SK-N-MC (cell line): ENCODE measurements at regions not wholly inside any gene's neighbourhood (a gene's known extent, or its start where the extent isn't known, plus 50 kb on each side); places are given as distances from the start of the nearest gene placed in this dataset.
A peak's percentile ranks its signal among the peaks of the same experiment; 100 is the strongest.

Experiments
- DNase-seq: peaks from one replicate; pipeline ENCODE4 v3.0.0-alpha.2; 2011; ENCODE audit warnings: low read depth, low spot score
- H3K27ac ChIP-seq: fragments of 200-600 bp; sonication (generic); 2 replicates; pipeline ENCODE4 v1.5.1; 2016; ENCODE audit warnings: mixed run types
- H3K36me3 ChIP-seq: fragments of 200-600 bp; sonication (generic); 2 replicates; pipeline ENCODE4 v1.6.1; 2017; ENCODE audit warnings: antibody characterized with exemption, low read length, mixed read lengths; ENCODE audit not compliant: insufficient read depth
- H3K4me3 ChIP-seq: fragments of 200-600 bp; sonication (generic); 2 replicates; pipeline ENCODE4 v1.5.1; 2016
- H3K9ac ChIP-seq: fragments of 200-600 bp; sonication (generic); 2 replicates; pipeline ENCODE4 v1.8.0; 2017; ENCODE audit warnings: mixed run types, mixed read lengths; ENCODE audit not compliant: insufficient read length
- H3K9me3 ChIP-seq: fragments of 200-600 bp; sonication (generic); 2 replicates; pipeline ENCODE4 v1.6.1; 2017; ENCODE audit warnings: low read depth, mild to moderate bottlenecking, antibody characterized with exemption, low read length, moderate library complexity, mixed read lengths
- EZH2 ChIP-seq: fragments of 200-600 bp; sonication (generic); IDR thresholded peaks from one replicate; pipeline ENCODE4 v1.6.1; 2017; ENCODE audit warnings: antibody characterized with exemption
- FOXP2 ChIP-seq: optimal IDR thresholded peaks from 2 replicates; pipeline ENCODE3; 2011; ENCODE audit warnings: mild to moderate bottlenecking, moderate library complexity; ENCODE audit not compliant: insufficient read depth; ENCODE audit errors: extremely low read length, control extremely low read depth
- POLR2AphosphoS5 ChIP-seq: IDR thresholded peaks from 2 replicates; pipeline ENCODE4 v1.6.1; 2012; ENCODE audit warnings: mild to moderate bottlenecking, low read depth, low read length, borderline replicate concordance

DNA sequence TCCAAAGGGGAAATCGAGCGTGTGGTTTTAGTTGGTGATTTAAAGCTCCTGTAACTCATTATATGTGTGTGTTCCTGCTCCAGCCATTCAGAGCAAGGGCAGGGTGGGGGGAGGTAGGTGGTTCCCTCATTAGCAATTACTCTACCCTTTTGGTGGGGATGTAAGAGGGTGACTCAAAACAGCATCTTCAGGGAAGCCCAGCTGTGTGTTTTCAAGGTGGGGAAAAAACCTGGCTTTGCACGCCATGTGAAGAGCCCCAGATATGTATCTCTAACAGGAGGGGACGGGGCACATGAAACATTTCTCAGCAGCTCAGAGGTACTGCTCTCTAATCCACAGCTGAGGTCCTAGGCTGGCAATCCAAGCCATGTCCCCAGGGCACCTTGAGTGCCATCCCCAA, 241.3 kb upstream of the ZFHX3 start:
- no peak overlapping the region for H3K9ac ChIP-seq
- H3K36me3 ChIP-seq: no peaks in the 10 kb centered on the region
- H3K27ac ChIP-seq: no peak overlapping the region
- no peaks in the 10 kb centered on the region for H3K9me3 ChIP-seq
- no peak for DNase-seq
- no peak overlapping the region for H3K4me3 ChIP-seq
- no peak for TF ChIP-seq EZH2
- TF ChIP-seq POLR2AphosphoS5: no peak
- TF ChIP-seq FOXP2: no peak

DNA sequence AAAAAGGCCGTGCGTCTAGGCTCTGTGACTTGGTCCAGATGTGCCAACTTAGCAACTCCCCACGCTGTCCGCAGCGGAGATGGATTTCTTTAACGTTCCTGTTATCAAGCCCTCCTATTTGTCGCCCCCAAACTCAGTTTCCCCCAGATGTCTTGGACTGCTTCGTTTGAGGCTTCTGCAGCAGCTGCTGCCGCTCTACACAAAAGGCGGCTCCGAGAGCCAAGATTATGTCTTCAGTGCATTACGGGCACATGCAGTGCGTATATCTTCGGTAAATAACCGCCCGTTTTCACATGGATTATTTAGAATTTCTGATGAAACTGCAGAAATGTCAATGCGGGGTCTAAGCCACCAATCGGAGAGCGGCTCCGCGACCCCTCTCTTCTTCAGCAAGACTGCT, 240.6 kb upstream of the ZFHX3 start:
- DNase-seq: no peak

DNA sequence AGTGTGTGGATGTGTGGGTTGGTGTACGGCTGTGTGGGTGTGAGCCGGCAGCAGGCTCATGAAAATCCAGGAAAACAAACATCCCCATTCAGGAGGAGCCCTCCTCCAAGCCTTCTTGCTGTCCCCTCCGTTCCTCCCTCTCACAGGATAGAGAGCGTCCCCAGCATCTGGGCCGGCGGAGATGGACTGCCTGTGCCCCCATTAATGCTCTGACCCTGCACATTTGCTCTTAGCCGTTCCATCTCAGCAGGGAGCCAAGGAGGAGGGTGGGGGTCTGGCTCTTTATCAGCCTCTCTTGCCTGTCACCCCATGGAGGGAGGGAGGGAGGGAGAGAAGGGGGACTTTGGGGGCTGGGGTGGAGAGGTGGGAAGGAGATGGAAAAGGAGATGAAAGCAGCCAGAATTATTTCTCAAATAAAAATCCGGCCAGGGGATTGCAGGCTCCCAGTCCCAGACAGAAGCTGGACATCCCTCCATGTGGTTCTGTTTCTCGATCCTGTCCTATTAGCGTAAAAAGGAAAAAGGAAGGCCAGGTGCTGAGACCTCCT, 240.0 kb upstream of the ZFHX3 start:
- Histone ChIP-seq H3K9ac (no peak overlapping the region), H3K4me3 (no peak overlapping the region), H3K36me3 (no peaks in the 10 kb centered on the region), H3K27ac (no peak overlapping the region), H3K9me3 (no peaks in the 10 kb centered on the region)
- no peak for TF ChIP-seq FOXP2
- no peak for TF ChIP-seq POLR2AphosphoS5
- no peak for TF ChIP-seq EZH2
- DNase-seq: no peak

More for the DNA sequence above, 240.6 kb upstream of the ZFHX3 start:
- H3K4me3 ChIP-seq: no peak overlapping the region
- no peak for TF ChIP-seq FOXP2
- no peaks in the 10 kb centered on the region for H3K36me3 ChIP-seq
- no peaks in the 10 kb centered on the region for H3K9me3 ChIP-seq
- no peak overlapping the region for H3K27ac ChIP-seq
- H3K9ac ChIP-seq: no peak overlapping the region

DNA sequence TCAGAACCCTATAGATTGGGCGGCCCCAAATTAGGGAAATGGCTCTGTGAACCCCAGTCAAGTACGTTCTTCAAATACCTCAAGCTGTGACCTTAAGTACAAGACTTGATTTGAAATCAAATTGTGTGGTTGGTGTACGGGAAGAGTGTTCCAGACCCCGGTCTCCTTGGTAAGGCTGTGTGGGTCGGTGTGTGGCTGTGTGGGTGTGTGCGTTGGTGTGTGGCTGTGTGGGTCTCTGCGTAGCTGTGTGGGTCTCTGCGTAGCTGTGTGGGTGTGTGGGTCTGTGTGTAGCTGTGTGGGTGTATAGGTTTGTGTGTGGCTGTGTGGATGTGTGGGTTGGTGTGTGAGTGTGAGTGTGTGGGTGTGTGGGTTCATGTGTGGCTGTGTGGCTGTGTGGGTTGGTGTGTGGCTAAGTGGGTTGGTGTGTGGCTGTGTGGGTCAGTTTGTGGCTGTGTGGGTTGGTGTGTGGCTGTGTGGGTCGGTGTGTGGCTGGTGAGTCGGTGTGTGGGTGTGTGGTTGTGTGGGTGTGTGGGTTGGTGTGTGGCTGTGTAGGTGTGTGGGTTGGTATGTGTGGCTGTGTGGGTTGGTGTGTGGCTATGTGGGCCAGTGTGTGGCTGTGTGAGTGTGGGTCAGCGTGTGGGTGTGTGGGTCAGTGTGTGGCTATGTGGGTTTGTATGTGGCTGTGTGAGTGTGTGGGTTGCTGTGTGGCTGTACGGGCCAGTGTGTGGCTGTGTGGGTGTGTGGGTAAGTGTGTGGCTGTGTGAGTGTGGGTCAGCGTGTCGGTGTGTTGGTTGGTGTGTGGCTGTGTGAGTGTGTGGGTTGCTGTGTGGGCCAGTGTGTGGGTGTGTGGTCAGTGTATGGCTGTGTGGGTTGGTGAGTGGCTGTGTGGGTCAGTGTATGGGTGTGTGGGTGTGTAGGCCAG, 238.7 kb upstream of the ZFHX3 start:
- H3K27ac ChIP-seq: peak overlapping the region; percentile 80
- H3K4me3 ChIP-seq: peak overlapping the region; percentile 45
- TF ChIP-seq EZH2 (no peak), FOXP2 (no peak), POLR2AphosphoS5 (no peak)

DNA sequence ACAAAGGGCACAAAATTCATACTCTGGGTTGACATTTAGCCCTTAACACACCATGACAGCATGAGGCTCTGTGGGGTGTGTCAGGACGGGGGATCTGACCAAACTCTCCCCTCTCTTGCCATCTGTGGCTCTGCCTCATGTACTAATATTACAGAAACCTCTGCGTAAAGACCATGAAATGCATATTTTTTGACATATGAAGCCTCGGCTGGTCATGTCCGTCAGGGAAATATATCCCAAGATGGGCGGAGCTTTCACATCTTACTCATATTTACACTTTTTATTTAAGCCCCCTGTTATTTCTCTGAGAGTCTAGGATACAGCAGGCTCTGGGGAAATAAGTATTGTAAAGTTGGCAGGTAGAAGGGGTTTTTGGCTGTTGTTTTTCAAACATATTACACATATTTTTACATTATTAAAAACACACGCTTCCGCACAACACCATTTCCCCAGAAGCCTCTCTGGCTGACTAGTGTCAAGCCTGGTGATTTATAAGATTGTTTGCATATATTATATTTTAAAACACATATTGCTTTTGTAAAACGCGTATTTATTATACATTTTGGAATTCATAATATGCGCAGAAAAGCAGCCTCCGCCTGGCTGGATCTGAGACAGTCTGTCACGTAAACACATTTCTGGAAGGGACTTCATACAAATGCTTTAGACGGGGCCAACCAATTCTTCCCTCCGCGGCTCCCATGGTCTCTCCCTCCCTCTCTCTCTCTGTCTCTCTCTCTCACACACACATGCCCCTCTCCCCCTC, 237.7 kb upstream of the ZFHX3 start:
- Histone ChIP-seq H3K4me3 (peak overlapping the region; percentile 45), H3K9ac (no peak overlapping the region), H3K36me3 (no peaks in the 10 kb centered on the region), H3K9me3 (no peaks in the 10 kb centered on the region), H3K27ac (peak overlapping the region; percentile 80)
- no peak for DNase-seq
- no peak for TF ChIP-seq POLR2AphosphoS5
- TF ChIP-seq FOXP2: no peak
- TF ChIP-seq EZH2: no peak

More for the DNA sequence above, 238.7 kb upstream of the ZFHX3 start:
- Histone ChIP-seq H3K9me3 (no peaks in the 10 kb centered on the region), H3K9ac (peak overlapping the region; percentile 12), H3K36me3 (no peaks in the 10 kb centered on the region)
- no peak for DNase-seq

DNA sequence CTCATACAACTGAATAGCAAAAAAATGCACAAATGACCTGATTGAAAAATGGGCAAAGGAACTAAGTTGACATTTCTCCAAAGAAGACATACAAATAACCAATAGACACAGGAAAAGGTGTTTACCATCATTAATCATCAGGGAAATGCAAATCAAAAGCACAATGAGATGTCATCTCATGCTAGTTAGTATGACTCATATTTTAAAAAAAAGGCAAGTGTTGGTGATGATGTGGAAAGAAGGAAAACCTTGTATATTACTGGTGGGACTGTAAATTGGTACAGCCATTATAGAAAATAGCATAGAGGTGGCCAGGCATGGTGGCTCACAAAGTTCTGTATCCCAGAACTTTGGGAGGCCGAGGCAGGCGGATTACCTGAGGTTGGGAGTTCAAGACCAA, 232.5 kb upstream of the ZFHX3 start:
- no peak for DNase-seq
- Histone ChIP-seq H3K36me3 (no peaks in the 10 kb centered on the region), H3K9me3 (no peaks in the 10 kb centered on the region), H3K27ac (no peak overlapping the region), H3K4me3 (no peak overlapping the region), H3K9ac (no peak overlapping the region)
- TF ChIP-seq FOXP2 (no peak), EZH2 (no peak), POLR2AphosphoS5 (no peak)

DNA sequence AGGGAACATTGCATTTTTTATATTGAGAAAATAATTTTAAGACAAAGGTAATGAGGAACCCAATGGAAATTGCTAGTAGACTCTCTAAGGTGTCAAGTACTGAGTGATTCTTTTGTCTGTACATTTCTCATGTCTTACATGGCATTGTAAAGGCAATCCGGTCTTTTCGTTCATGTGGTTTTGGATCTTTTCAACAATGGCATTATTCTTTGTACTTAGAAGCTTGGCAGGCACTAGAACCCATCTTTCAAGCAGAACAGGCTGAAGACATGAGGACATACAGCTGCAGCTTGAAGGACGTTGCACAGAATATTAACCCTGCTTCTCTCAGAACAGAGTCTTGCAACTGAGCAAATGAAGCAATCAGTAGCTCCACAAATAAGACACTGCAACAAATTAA, 231.5 kb upstream of the ZFHX3 start:
- Histone ChIP-seq H3K9me3 (no peaks in the 10 kb centered on the region), H3K4me3 (no peak overlapping the region), H3K36me3 (no peaks in the 10 kb centered on the region), H3K9ac (no peak overlapping the region), H3K27ac (no peak overlapping the region)
- TF ChIP-seq EZH2 (no peak), FOXP2 (no peak), POLR2AphosphoS5 (no peak)
- DNase-seq: no peak

DNA sequence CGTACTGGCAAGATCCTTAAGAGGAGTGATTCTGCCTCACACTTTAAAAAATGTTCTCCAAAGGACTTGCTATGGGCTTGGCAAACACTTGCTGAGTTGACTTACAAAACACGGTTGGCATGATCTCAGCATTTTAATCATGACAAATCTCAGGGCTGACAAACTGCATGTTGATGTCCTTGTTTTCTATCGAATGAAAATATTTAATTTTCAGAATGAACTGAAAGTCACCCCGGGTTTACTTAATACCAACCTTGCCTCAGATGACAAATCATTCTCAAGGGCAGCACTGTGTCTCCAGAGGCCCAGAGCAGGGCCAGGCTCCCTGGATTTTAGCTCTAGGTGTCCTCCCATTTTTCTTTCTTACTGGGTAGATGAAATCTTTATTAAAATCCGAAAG, 229.1 kb upstream of the ZFHX3 start:
- H3K9me3 ChIP-seq: no peaks in the 10 kb centered on the region
- H3K9ac ChIP-seq: no peak overlapping the region
- no peak overlapping the region for H3K27ac ChIP-seq
- DNase-seq: no peak
- H3K4me3 ChIP-seq: no peak overlapping the region
- no peaks in the 10 kb centered on the region for H3K36me3 ChIP-seq
- TF ChIP-seq POLR2AphosphoS5 (no peak), FOXP2 (no peak), EZH2 (no peak)
